ENCODE measurements at regions not wholly inside any gene's neighbourhood (a gene's known extent, or its start where the extent isn't known, plus 50 kb on each side); places are given as distances from the start of the nearest gene placed in this dataset.

DNA sequence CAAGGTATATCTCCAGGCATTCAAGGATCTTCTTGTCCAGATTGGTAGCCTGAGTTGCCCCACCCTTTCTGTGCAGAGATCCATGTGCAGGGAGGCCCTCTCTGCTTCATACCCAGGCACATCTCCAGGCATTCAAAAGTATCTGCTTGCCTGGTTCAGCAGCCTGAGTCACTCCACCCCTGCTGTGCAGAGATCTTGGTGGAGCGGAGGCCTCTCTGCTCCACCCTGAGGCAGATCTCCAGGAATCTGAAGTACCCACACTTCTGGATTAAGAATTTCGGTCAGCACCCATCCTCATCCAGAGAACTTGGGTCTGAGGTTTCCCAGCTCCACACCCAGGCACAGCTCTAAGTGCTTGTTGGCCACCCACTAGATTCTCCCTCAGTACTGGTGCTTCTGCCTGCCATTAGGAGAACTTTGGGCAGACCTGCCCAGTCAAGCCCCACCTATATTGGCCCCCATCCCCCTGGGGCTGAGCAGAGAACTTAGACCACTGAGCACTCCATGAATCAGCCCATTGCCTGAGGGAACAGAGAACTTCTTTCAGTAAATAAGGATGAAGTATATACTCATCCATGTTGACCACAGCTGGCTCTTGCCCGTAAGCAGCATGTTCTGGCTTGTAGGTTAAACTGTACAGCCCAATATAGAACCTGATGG, 199.5 kb upstream of the ZCCHC13 start:
- no peak for TF ChIP-seq POLR2A (IDR thresholded peaks at IDR 0.05)
- TF ChIP-seq, protein P1, sequence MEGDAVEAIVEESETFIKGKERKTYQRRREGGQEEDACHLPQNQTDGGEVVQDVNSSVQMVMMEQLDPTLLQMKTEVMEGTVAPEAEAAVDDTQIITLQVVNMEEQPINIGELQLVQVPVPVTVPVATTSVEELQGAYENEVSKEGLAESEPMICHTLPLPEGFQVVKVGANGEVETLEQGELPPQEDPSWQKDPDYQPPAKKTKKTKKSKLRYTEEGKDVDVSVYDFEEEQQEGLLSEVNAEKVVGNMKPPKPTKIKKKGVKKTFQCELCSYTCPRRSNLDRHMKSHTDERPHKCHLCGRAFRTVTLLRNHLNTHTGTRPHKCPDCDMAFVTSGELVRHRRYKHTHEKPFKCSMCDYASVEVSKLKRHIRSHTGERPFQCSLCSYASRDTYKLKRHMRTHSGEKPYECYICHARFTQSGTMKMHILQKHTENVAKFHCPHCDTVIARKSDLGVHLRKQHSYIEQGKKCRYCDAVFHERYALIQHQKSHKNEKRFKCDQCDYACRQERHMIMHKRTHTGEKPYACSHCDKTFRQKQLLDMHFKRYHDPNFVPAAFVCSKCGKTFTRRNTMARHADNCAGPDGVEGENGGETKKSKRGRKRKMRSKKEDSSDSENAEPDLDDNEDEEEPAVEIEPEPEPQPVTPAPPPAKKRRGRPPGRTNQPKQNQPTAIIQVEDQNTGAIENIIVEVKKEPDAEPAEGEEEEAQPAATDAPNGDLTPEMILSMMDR (IDR thresholded peaks at IDR 0.05) = no peak
